ENCODE measurements at regions not wholly inside any gene's neighbourhood (a gene's known extent, or its start where the extent isn't known, plus 50 kb on each side); places are given as distances from the start of the nearest gene placed in this dataset.
"Not testable (repeated sequence)": the region's sequence is repeated elsewhere in the genome, so short reads cannot be mapped to it uniquely, and the experiment has no call there.

DNA sequence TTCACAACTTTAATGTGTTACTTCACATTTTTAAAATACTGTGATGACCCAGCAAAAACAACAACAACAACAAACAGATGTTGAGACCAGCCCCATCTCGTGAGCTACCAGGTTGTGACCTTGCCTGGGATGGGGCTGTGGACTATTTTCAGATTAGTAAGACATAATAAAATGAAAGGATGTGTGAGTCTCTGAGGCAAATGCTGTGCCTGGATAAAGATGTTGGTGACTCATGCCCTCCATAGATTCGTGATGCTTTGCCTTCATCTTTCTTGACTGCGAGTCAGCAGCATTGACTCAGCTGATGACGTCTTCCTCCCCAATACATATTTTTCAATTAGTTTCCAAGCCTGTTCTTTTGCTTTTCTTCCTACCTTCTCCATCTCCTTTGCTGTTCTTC is 453.0 kb upstream of the CFAP20DC start:
- DNase-seq (ENCODE audit: low spot score): peak; percentile 93

DNA sequence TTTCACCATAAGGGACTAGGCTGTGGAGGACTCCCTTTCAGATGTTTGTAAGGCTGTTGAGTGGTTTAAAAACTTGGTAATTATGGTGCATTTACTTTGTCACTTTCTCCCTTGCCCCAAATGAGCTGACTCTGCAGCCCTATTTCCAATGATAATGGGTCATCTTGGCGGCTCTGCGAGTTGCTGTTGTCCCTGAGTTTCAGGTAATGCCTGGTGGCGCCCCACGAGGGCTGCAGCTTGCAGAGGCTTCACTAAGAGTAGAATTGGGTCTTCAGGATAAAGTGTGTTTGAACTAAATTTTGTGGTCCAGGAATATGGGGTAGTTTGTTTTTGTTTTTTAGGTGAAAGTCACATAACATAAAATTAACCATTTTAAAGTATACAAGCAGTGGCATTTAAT is 450.1 kb upstream of the CFAP20DC start:
- no peak for DNase-seq (ENCODE audit: low spot score)

DNA sequence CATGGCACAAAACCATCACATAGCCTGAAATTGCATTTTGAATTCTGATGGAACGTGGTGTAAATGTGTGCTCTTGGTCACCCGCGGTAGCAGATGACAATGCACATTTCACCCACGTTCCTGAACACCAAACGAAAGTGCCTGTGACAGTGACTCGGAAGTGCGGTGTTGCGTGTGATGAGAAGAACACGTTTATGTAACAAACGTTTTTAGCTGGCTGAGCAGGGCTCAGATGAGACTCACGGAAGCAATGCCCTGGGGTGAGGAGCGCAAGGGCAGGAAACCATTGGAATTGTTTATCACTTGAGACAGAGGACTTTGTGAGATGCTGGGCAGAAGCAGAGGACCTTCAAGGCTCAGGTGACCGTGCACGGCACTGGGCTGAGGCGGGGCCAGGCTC is 449.2 kb upstream of the CFAP20DC start:
- DNase-seq (ENCODE audit: low spot score): no peak

DNA sequence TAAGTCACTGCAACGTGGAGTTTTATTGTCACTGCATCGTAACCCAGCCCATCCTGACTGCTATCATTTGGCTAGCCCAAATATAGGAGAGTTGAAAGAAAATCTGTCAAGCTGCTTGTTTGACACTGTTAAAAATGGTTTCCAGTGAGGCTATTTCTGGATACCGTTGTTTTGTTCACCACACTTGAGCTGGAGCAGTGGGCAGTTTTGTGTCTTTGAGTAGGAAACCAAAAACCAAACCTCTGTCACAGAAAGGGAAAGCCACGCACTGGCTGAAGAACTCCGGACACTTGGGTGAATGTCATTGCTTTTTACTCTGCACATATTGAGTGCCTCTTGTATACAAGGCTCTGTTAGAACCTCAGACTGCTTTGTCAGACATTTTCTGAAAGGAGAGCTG is 446.4 kb upstream of the CFAP20DC start:
- DNase-seq (ENCODE audit: low spot score): no peak

DNA sequence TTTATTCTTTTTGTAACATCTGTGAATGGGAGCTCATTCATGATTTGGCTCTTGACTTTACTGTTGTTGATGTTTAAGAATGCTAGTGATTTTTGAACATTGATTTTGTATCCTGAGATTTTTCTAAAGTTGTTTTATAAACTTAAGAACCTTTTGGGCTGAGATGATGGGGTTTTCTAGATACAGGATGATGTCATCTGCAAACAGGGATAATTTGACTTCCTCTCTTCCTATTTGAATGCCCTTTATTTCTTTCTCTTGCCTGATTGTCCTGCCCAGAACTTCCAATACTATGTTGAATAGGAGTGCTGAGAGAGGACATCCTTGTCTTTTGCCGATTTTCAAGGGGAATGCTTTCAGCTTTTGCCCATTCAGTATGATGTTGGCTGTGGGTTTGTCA is 445.1 kb upstream of the CFAP20DC start:
- not testable (repeated sequence) for DNase-seq (ENCODE audit: low spot score)

DNA sequence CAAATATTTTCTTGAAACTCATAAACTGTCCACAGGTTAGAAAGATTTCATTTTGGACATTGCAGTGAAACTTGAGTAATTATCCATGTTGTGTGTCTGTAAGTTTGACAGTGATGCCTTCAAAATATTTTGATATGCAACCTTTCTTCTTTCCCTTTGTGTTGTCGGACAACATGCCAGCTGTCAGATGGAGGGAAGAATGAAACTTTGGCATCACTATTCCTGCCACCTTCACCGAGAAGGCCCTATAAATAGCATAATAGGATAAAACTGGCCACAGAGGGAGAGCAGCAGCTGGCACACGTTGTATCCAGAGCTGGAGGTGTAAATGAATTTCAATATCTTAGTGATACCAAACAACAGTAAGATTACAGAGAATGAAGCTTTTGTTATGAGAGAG is 436.7 kb upstream of the CFAP20DC start:
- DNase-seq (ENCODE audit: low spot score): no peak

DNA sequence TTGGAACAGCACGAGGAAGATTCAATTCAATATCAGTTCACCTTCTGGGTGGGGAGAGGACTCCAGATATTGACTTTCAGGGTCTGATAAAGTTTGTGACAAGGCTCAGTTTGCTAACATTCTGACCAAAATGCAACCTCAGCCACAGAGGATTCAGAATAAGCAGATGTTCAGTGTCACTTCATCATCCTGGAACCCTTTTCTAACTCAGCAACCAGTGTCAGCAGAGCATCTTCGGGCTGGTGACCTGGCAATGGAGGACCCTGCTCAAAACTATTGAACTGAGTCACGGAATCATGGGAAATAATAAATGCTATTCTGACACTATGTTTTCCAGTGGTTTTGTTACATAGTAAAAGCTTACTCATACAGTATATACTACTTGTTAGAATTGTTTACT is 433.4 kb upstream of the CFAP20DC start:
- no peak for DNase-seq (ENCODE audit: low spot score)

DNA sequence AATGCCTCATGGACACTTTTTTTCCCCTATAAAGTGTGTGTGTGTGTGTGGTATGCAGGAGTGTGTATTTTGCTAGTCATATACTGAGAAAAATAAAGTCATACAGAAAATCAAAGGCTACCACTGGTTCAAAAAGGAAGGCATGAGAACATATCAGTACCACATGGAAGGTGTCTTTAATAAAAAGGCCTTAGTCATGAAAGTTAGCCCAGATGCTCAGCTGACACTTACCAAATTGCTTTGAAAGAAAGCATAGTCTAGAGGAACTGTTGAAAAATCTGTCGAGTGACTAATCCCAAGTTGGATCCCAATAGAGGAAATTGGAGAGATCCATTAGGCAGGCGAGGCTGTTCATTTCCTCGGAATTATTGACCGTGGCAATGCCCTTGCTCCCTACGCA is 432.9 kb upstream of the CFAP20DC start:
- peak; percentile 56 for DNase-seq (ENCODE audit: low spot score)

DNA sequence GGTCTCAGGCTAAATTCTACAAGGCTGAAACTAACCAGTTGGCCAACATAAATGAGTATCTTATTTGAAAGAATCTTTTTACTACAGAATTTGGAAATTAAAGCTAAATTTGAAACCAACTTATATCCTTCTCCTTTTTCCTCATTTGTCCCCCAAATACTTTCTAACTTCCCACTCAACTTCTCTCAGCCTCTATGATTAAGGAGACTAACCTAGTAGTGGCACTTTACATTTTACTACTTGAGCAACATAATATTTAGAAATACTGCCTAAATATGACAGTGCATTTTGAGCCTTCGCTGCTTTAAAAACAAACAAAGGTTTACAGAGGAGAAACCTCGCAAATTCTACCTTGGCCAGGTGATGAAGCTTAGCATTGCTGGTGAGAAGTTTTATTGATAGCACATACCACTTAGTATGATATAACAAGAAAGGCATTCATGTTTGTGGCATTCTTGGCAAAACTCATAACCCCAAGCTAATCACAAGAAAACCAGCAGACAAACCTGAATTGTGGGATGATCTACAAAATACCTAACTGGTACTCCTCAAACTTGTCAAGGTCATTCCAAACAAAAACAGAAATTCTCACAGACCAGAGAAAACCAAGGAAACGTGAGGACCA is 432.1 kb upstream of the CFAP20DC start:
- no peak for DNase-seq (ENCODE audit: low spot score)

DNA sequence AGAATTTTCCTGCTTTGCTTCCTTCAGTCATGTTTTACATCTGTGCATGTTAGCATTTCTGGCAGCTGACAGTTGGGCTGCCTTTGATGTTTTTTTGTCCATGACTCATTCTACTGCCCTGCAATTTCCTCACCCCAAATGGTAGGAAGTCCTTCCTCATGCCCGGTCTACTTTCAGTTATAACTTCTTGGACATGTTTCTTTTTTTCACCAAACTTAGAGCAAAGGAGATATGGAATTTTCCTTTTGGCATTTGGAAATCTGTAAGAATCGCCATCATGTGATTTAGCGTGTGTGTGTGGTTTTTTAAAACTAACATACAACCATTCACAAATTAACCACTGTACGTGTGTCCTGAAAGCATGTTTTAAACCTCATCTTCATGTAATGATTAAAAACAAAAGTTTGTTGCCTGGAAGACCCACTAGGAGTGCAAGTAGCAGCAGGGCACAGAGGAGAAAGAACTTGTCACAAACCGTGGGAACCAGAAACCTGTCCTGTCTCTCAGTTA is 430.7 kb upstream of the CFAP20DC start:
- peak; percentile 86 for DNase-seq (ENCODE audit: low spot score)

DNA sequence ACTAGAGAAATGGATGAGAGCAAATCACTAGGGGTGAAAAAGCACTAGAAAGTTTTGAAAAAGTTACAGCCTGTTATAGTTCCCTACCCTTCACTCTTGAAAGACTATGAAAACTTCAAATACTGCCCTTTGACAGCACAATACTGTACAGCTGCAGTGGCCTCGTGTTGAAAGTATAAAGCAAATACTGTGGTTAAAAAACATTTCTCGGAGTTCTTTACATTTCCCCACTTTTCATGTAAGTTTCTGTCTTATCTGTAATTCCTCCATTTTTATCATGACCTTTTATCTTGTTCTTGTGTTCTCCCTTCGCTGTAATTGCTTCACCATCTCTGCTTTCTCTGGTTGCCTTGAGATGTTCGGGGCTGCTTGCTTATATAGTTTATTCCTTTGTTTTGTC is 423.8 kb upstream of the CFAP20DC start:
- no peak for DNase-seq (ENCODE audit: low spot score)

DNA sequence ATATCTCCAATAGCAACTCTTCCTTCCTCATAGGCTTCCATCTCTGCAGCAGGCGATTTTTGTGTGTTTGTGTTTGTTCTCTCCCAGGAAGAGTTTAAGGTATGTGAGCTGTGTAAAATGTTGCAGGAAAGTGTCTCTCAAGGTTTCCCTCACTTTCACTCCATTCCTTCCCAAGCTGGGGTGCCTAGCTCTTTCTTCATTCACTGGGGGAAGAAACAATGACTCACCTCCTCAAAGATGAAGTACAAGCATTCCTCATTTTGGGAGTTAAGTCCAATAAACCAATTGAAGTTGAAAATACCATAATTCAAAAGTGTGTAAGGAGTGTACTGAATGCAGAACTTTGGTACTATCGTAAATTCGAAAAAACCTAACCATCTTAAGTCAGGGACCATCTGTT is 422.7 kb upstream of the CFAP20DC start:
- DNase-seq (ENCODE audit: low spot score): peak; percentile 42

DNA sequence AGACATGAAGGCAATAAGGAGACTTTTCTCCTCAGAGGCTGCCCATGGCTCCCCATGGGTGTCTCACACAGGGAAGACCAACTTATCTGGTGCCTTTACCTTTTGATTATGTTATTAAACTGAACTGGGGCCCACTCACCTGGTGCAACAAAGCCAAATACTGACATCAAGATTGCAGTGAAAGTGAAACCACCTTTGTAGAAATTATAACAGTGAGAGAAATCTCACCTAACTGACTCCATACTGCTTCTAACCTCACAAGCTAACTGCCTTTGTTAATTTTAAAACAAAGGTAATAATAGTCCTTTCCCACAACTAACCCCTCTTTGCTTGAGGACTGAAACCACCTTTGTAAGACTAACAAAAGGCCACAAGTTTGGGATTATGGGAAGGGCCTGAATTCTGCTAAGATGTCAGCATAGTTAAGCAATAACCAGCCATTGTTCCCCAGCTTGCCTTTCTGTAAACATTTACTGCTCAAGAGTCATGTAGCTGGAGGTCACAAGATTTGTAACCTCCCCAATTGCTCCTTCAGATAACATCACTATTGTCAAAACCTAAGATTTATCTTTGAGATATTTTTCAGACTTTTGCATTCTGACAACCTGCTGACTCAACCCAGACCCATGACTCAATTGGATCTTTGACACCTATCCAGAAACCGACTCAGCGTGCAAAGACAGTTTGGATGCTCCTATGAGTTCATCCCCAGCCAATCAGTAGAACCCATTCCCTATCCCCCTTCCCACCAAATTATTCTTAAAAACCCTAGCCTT is 420.3 kb upstream of the CFAP20DC start:
- DNase-seq (ENCODE audit: low spot score): no peak

DNA sequence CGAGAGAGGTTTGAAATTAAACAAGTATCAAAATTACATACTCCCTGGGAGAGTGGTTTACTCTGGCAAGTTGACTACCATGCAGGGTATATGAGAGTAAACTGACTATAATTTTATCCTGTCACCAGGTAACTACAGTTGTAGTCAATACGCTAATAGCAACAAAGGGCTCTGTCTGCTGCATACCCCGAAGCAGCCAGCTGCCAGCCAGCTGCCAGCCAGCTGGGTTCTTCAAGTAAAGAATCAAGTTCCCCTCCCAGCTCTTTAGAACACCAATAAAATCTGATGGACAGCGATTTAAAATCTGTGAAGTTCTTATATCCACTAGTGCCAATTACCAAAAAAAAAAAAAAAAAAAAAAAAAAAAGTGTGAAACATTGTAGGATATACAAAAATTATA is 417.7 kb upstream of the CFAP20DC start:
- DNase-seq (ENCODE audit: low spot score): no peak

DNA sequence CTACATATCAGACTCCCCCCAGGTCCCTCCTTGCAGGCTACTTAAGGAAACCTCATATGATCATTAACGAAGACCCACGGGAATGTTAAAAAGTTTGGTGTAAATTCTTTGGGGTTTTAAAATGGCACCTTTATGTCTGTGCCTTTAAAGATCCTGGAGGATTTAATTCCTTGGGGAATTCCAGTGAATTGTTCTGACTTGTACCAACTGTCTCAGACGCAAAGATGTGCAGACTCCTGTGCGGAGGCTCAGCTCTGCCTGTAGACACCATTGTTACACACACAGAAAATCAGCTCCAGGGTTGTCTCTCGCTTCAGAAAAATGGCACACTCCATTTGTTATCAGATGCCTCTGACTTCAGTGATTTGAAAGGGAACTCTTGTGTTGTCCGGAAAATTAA is 414.4 kb upstream of the CFAP20DC start:
- DNase-seq (ENCODE audit: low spot score): no peak

DNA sequence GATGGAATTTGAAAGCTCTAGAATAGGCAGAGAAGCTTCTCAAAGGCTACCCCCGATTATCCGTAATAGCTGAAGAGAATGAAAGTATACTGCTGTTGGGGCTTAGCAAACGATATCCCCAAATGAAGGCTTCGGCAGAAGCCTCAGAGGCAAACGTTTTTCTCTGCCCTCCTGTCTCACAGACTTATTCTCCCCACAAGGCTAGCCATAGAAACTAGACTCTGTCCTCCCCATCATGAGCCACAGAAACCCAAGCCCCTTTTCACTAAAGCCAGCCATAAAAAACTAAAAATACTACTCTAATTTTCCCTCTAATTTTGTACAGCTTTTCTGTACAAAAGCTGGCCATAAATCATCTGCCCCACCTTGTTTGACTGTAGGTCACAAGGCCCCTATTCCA is 413.4 kb upstream of the CFAP20DC start:
- DNase-seq (ENCODE audit: low spot score): no peak

DNA sequence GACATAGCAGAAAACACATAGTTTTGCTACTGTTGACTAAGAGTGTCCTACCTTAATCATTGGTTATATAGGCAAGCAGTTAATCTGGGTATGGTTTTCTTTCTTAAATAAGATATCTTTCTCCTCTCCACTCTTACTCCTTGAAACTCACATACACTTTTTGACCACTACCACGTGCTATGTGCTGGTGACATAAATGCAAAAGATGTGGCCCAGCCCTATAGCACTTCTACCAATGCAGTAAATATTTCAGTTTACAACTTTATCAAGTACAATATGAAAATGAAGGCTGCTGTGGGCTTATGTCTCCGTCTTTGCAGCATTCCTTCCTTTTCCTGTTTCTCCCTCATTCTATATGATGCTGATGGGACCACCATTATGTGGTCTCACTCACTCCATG is 410.2 kb upstream of the CFAP20DC start:
- DNase-seq (ENCODE audit: low spot score): no peak

DNA sequence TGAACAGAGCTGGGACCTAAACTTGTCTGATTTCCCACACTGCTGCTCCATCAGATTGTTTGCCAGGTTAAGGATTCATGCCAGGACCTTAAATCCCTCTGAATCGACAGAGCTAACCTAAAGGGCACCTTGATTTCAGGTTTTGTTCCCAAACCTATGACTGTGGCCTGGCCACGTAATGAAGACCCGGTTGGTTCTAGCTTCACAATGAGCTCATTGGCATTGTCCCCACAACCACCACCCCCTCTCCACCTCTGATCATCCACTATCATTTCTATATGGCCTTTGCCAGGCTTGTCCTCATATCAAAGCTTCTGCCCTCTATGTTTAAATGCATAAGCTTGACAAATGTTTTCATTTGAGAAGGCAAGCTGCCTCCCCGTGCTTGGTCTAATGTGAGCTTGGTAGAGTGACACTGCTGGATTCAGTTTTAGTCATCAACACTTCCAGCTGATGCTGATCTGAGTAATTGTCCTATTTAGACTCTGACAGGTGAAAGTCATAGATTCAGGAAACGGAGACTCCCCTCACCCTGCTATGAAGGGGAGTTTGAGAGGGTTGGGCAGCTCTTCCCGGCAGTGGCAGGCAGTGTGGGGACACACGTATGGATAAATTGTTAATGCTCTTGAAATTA is 407.1 kb upstream of the CFAP20DC start:
- no peak for DNase-seq (ENCODE audit: low spot score)

DNA sequence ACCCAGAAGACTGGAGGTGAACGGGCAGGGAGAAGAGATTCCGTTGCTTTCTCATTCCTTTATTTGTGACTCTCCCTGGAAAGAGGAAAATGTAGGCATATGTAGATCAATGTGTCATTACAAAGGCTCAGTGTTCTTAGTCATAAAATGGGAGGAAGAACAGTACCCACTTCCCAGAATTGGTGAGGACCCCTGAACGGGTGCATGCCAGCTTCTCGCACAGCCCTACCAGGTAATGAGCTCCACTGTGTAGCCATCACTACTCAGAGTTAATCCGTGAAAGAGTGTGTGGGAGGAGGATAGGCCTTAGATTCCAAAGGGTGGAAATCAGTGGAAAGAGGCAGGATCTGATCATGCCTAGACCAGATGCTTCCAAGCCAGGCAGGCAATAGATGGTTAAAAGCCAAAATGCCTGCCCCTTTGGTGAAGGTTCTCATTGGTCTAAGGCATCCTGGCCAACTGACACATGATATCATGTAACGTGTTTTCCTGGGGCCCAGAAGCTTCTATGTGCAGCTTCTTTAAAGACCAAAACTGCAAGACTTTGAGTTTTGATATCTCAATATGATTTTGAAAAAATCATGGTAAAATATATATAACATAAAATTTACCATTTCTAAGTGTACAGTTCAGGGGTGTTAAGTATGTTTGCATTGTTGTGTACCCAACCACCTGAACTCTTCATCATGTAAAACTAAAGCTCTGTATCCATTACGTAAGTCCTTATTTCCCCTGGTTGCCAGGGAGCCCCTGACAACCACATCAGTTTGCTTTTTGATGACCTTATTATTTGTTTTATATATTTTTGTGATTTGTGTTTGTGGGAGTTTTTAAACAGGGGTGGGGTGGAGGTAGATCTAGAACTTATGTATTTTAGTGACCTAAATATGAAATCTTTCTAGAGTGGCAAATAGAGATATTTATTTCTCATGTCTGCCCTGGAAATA is 402.2 kb upstream of the CFAP20DC start:
- DNase-seq (ENCODE audit: low spot score): no peak

DNA sequence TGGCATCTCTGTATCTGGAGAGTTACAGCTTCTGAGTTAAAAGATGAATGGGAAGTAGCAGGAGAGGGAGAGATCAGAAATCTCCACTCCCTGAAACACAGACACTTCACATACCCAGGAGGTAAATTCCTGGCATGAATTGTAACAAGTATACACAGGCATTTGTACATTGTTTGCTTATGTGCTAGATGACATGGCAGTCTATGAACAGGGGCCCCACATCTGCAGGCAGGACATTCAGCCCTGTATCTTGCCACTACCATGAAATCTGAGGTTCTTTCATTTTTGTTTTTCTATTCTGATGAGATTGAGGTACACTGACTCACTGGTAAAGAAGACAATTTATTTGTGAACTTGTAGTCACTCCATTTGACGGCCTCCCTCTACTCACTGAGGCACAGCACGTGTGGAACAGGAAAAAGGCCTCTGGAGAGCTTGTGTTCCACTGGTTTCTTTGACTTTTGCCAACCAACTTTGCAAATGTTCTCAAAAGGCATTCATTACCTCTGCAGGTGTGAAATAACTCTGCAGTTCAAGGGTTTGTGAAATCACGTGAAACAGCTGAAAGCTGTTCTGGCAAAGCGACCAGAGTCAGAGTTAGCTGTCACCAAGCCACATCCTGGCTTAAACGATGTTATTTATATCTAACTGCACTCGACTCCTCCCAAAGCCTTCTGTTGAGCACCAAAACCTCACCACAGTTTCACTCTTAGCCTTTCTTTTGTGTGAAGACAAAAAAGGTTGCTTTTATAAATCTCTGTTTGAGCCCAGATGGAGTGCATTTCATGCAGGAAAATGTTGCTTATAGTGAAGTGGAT is 401.3 kb upstream of the CFAP20DC start:
- DNase-seq (ENCODE audit: low spot score): peak; percentile 32

DNA sequence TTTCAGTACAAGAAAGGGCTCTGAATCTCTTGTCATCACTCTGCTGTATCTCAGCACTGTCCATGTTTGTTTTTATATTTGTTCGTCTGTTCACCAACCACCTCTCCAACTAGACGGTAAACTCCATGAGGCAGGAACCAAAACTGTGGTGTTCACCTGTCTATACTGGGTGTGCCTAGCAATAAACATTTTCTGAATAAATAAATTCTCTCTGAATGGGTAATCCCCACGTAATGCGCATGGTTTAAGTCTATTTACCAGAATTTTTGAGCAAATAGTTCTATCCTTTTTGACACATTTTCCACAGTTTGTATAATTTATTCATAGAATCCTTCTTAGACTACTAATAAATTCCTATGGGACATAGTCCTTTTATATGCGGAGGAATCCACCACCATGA is 400.6 kb upstream of the CFAP20DC start:
- no peak for DNase-seq (ENCODE audit: low spot score)

Measured in AG08395 (cell line).